CD4-positive, alpha-beta T cell (primary cell): ENCODE measurements at regions not wholly inside any gene's neighbourhood (a gene's known extent, or its start where the extent isn't known, plus 50 kb on each side); places are given as distances from the start of the nearest gene placed in this dataset.

Experiments used
- ATAC-seq: fragments of 200-7000 bp; cut with Tn5 transposase; one replicate; pipeline ENCODE4 v1.10.0; 2022; ENCODE audit warnings: mild to moderate bottlenecking; ENCODE audit not compliant: poor library complexity
- CTCF ChIA-PET: fragments of 350-600 bp; sonication (Branson Sonifier 250); formaldehyde crosslinking; loops from one replicate; lab custom pipeline; 2021; ENCODE audit warnings: antibody characterized with exemption, inconsistent platforms; lab: Charles Lee
- POLR2A ChIA-PET: fragments of 350-600 bp; sonication (Branson Sonifier 250); formaldehyde crosslinking; loops from one replicate; lab custom pipeline; 2021; ENCODE audit warnings: antibody characterized with exemption, inconsistent platforms; lab: Charles Lee
- DNase-seq, 14 experiments: peaks; one replicate each; pipeline ENCODE4 v3.0.0-alpha.2; 2013 to 2020; ENCODE audit warnings: mixed read lengths in 2 of 14
- H3K27ac ChIP-seq, 2 donors: one replicate each; pipeline versions ENCODE4 v1.5.1 to v1.7.0; 2013; ENCODE audit warnings: low read length in 2 of 2, low read depth in 1 of 2, mild to moderate bottlenecking in 1 of 2
- H3K27me3 ChIP-seq, 2 experiments: 1 replicate in 1 of 2; 2 replicates in 1 of 2; pipeline versions ENCODE4 v1.6.1 to v1.7.0; 2013; ENCODE audit warnings: low read length in 2 of 2, control low read depth in 1 of 2, mild to moderate bottlenecking in 1 of 2, moderate library complexity in 1 of 2; ENCODE audit not compliant: insufficient read depth in 2 of 2, control insufficient read depth in 1 of 2
- H3K36me3 ChIP-seq: one replicate; pipeline ENCODE4 v1.6.1; 2013; ENCODE audit warnings: low read length, control low read depth; ENCODE audit not compliant: insufficient read depth
- H3K4me1 ChIP-seq: one replicate; pipeline ENCODE4 v1.6.1; 2013; ENCODE audit warnings: low read length, control low read depth; ENCODE audit not compliant: insufficient read depth
- H3K4me3 ChIP-seq: one replicate; pipeline ENCODE4 v1.5.1; 2013; ENCODE audit warnings: mild to moderate bottlenecking, low read length, moderate library complexity
- H3K9me3 ChIP-seq, 2 experiments: 1 replicate in 1 of 2; 2 replicates in 1 of 2; pipeline versions ENCODE4 v1.6.1 to v1.7.0; 2013; ENCODE audit warnings: low read length in 2 of 2, mild to moderate bottlenecking in 2 of 2, control low read depth in 1 of 2, moderate library complexity in 1 of 2; ENCODE audit not compliant: control insufficient read depth in 1 of 2, insufficient read depth in 1 of 2
- H3K27ac Mint-ChIP-seq: one replicate; pipeline ENCODE4 v1.8.0; 2020; ENCODE audit warnings: mixed read lengths
- H3K27me3 Mint-ChIP-seq: one replicate; pipeline ENCODE4 v1.8.0; 2021; ENCODE audit warnings: mixed read lengths
- H3K36me3 Mint-ChIP-seq: one replicate; pipeline ENCODE4 v1.8.0; 2021; ENCODE audit warnings: low read depth, mixed read lengths
- H3K4me1 Mint-ChIP-seq: one replicate; pipeline ENCODE4 v1.8.0; 2021; ENCODE audit warnings: low read depth, mixed read lengths
- H3K4me3 Mint-ChIP-seq: one replicate; pipeline ENCODE4 v1.8.0; 2020; ENCODE audit warnings: mild to moderate bottlenecking, mixed read lengths
- H3K9me3 Mint-ChIP-seq: one replicate; pipeline ENCODE4 v1.8.0; 2020; ENCODE audit warnings: mixed read lengths
- intact Hi-C, 2 experiments: fragments of 100-400 bp; cut with DNase I in 1 of 2; cut with micrococcal nuclease in 1 of 2; formaldehyde crosslinking; loops; one replicate each; pipeline versions ENCODE4 v1.15.1 to v1.9.0; 2023 to 2025; cut with DNase I, micrococcal nuclease
- TF ChIP-seq, protein P1 (sequence below): fragments of 200-600 bp; IDR thresholded peaks from one replicate; pipeline ENCODE4 v1.8.0; 2022; ENCODE audit warnings: antibody characterized with exemption, mild to moderate bottlenecking

DNA sequence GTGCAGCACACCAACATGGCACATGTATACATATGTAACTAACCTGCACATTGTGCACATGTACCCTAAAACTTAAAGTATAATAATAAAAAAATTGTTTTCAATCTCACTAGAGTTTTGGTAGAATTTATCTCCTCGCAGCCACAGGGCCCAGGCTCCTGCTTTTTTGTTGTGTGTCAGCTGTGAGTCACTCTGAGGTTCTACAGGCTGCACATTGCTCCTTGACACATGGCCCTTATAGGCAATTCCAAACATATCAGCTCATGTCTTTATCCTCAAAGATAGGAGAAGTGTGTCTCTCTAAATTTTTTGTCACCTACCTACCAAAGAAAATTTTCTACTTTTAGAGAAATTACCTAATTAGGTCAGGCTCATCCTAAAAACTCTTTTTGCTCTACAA is 252.1 kb upstream of the ADGRL3 start:
- ChIA-PET POLR2A (no interaction called here), CTCF (no interaction called here)
- Mint-ChIP-seq H3K27me3 (no peaks in the 10 kb centered on the region), H3K4me1 (no peaks in the 10 kb centered on the region), H3K36me3 (no peaks in the 10 kb centered on the region), H3K27ac (no peak overlapping the region), H3K9me3 (peaks cover 8% of the 10 kb centered on the region), H3K4me3 (no peak overlapping the region)
- DNase-seq = no peak
- Histone ChIP-seq H3K27ac (no peak overlapping the region), H3K36me3 (no peaks in the 10 kb centered on the region), H3K9me3 (no peaks in the 10 kb centered on the region), H3K27me3 (no peaks in the 10 kb centered on the region), H3K4me3 (no peak overlapping the region), H3K4me1 (no peaks in the 10 kb centered on the region)
- TF ChIP-seq, protein P1, sequence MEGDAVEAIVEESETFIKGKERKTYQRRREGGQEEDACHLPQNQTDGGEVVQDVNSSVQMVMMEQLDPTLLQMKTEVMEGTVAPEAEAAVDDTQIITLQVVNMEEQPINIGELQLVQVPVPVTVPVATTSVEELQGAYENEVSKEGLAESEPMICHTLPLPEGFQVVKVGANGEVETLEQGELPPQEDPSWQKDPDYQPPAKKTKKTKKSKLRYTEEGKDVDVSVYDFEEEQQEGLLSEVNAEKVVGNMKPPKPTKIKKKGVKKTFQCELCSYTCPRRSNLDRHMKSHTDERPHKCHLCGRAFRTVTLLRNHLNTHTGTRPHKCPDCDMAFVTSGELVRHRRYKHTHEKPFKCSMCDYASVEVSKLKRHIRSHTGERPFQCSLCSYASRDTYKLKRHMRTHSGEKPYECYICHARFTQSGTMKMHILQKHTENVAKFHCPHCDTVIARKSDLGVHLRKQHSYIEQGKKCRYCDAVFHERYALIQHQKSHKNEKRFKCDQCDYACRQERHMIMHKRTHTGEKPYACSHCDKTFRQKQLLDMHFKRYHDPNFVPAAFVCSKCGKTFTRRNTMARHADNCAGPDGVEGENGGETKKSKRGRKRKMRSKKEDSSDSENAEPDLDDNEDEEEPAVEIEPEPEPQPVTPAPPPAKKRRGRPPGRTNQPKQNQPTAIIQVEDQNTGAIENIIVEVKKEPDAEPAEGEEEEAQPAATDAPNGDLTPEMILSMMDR = no peak
- no peak for ATAC-seq
- intact Hi-C loops = no loop called here

DNA sequence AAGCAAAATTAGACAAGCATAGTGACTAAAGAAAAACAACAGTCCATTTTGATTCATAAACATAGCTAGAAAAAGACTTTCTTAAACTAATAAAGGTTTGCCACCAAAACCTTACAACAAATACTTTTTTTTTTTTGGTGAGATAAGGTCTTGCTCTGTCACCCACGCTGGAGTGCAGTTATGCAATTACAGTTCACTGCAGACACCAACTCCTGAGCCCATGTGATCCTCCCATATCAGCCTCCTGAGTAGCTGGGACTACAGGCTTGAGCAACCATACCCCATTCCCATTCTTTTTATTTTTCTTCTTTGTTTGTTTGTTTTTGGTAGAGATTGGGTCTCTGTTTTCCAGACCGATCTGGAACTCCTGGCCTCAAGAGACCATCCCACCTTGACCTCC is 247.2 kb upstream of the ADGRL3 start:
- Histone ChIP-seq H3K27me3 (no peaks in the 10 kb centered on the region), H3K4me3 (no peak overlapping the region), H3K36me3 (no peaks in the 10 kb centered on the region), H3K9me3 (peaks cover 0 to 4% of the 10 kb centered on the region in 2 experiments), H3K27ac (no peak overlapping the region), H3K4me1 (no peaks in the 10 kb centered on the region)
- Mint-ChIP-seq H3K4me3 (no peak overlapping the region), H3K9me3 (peaks cover 11% of the 10 kb centered on the region), H3K4me1 (no peaks in the 10 kb centered on the region), H3K27ac (no peak overlapping the region), H3K27me3 (no peaks in the 10 kb centered on the region), H3K36me3 (no peaks in the 10 kb centered on the region)
- ChIA-PET CTCF (no interaction called here), POLR2A (no interaction called here)
- no peak for DNase-seq
- TF ChIP-seq, protein P1 = no peak
- no peak for ATAC-seq
- intact Hi-C loops = no loop called here

DNA sequence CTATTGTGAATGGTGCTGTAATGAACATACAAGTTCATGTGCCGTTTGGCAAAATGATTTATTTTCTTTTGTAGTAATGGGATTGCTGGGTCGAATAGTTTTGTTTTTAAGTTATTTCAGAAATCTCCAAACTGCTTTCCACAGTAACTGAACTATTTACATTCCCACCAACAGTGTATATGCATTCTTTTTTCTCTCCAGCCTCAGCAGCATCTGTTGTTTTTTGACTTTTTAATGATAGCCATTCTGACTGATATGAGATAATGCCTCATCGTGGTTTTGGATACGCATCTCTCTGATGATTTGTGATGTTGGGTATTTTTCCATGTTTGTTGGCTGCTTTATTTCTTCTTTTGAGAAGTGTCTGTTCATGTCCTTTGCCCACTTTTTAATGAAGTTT is 246.3 kb upstream of the ADGRL3 start:
- no peak overlapping the region for H3K27ac ChIP-seq
- TF ChIP-seq, protein P1 = no peak
- no peaks in the 10 kb centered on the region for H3K27me3 ChIP-seq
- no peaks in the 10 kb centered on the region for H3K4me1 ChIP-seq
- no peak for ATAC-seq
- Mint-ChIP-seq H3K9me3 (peaks cover 9% of the 10 kb centered on the region), H3K4me1 (no peaks in the 10 kb centered on the region), H3K4me3 (no peak overlapping the region), H3K27me3 (no peaks in the 10 kb centered on the region), H3K36me3 (no peaks in the 10 kb centered on the region), H3K27ac (no peak overlapping the region)
- H3K9me3 ChIP-seq = peaks cover 0 to 4% of the 10 kb centered on the region in 2 experiments
- ChIA-PET CTCF (no interaction called here), POLR2A (no interaction called here)
- H3K4me3 ChIP-seq = no peak overlapping the region
- intact Hi-C loops = no loop called here
- H3K36me3 ChIP-seq = no peaks in the 10 kb centered on the region
- DNase-seq = no peak
